ENCODE measurements at regions not wholly inside any gene's neighbourhood (a gene's known extent, or its start where the extent isn't known, plus 50 kb on each side); places are given as distances from the start of the nearest gene placed in this dataset.

DNA sequence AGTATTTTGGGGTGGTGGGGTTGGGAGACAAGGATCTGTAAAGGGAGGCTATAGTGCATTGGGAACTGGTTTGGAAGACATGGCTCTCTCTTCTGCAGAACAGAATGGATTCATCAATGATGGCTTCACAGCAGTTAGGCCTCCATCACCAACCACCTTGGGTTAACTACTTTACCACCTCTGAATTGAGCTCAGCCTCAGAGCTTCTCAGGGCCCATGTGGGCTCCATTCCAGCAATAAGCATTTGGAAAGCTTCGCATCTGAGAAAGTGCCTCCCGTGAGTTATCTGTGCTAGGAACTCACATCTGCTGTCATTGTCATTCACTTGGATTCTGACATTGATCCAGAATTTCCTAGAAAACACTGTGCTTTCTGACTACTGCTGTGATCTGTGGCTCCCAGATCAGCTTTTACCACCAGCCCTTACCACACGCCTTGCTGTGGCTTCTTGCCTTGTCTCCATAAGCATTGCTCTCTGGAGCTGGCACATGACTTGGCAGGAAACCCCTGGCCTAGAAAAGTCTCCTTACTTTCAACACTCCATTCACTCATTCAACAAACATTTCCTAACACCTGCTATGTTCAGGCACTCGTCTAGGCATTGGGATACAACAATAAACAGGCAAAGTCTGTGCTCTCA is 70.7 kb upstream of the ADO start:
- Histone ChIP-seq H3K9me3 (no peaks in the 10 kb centered on the region), H3K27me3 (no peaks in the 10 kb centered on the region), H3K4me3 (no peak overlapping the region), H3K27ac (no peak overlapping the region), H3K36me3 (no peaks in the 10 kb centered on the region), H3K4me1 (no peaks in the 10 kb centered on the region)
- intact Hi-C loops (cut with DNase I; ENCODE audit: low total_unique reads), result no loop called here
- DNase-seq (ENCODE audit: low spot score in 2 of 2), result no peak
- TF ChIP-seq, protein P1, sequence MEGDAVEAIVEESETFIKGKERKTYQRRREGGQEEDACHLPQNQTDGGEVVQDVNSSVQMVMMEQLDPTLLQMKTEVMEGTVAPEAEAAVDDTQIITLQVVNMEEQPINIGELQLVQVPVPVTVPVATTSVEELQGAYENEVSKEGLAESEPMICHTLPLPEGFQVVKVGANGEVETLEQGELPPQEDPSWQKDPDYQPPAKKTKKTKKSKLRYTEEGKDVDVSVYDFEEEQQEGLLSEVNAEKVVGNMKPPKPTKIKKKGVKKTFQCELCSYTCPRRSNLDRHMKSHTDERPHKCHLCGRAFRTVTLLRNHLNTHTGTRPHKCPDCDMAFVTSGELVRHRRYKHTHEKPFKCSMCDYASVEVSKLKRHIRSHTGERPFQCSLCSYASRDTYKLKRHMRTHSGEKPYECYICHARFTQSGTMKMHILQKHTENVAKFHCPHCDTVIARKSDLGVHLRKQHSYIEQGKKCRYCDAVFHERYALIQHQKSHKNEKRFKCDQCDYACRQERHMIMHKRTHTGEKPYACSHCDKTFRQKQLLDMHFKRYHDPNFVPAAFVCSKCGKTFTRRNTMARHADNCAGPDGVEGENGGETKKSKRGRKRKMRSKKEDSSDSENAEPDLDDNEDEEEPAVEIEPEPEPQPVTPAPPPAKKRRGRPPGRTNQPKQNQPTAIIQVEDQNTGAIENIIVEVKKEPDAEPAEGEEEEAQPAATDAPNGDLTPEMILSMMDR (IDR thresholded peaks at IDR 0.05), result no peak
- TF ChIP-seq POLR2A (IDR thresholded peaks at IDR 0.05) (no peak), POLR2AphosphoS5 (IDR thresholded peaks at IDR 0.05) (no peak)

GRCh38 chr10:62734781-62735463 is 69.6 kb upstream of the ADO start:
- H3K4me3 ChIP-seq, result no peak overlapping the region
- H3K27me3 ChIP-seq, result no peaks in the 10 kb centered on the region
- no peaks in the 10 kb centered on the region for H3K36me3 ChIP-seq
- intact Hi-C loops (cut with DNase I; ENCODE audit: low total_unique reads), result no loop called here
- DNase-seq (ENCODE audit: low spot score in 2 of 2), result no peak
- no peak overlapping the region for H3K27ac ChIP-seq
- H3K9me3 ChIP-seq, result no peaks in the 10 kb centered on the region
- H3K4me1 ChIP-seq, result no peaks in the 10 kb centered on the region
- TF ChIP-seq POLR2A (IDR thresholded peaks at IDR 0.05) (no peak), POLR2AphosphoS5 (IDR thresholded peaks at IDR 0.05) (no peak)
- TF ChIP-seq, protein P1 (IDR thresholded peaks at IDR 0.05), result no peak

- H3K27me3 ChIP-seq, result no peaks in the 10 kb centered on the region
- H3K27ac ChIP-seq, result no peak overlapping the region
- no peaks in the 10 kb centered on the region for H3K4me1 ChIP-seq
- H3K4me3 ChIP-seq, result no peak overlapping the region
- TF ChIP-seq, protein P1 (IDR thresholded peaks at IDR 0.05), result no peak
- TF ChIP-seq POLR2A (IDR thresholded peaks at IDR 0.05), result no peak
- TF ChIP-seq POLR2AphosphoS5 (IDR thresholded peaks at IDR 0.05), result no peak
- no peak for DNase-seq (ENCODE audit: low spot score in 2 of 2)
- intact Hi-C loops (cut with DNase I; ENCODE audit: low total_unique reads), result no loop called here
- no peaks in the 10 kb centered on the region for H3K36me3 ChIP-seq
- no peaks in the 10 kb centered on the region for H3K9me3 ChIP-seq
Observed at GRCh38 chr10:62735464-62736167, 68.9 kb upstream of the ADO start.

DNA sequence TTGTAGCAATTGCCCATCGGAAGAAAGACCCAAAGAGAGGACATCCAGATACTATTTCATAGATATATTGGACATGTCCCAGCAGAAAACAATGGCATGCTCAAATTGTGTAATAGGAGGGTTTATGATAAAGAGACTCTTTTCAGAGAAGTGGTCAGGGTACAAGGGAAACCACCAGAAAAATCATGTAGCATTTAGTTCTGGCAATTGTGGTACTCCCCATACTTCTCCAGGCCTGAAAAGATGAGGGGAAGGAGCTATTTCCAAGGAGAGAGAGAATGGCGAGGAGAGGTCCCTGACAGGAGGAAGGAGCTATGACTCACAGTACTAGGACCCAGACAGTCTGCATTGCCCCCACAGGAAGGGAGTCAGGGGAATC is 68.4 kb upstream of the ADO start:
- DNase-seq (ENCODE audit: low spot score in 2 of 2), result no peak
- Histone ChIP-seq H3K27ac (no peak overlapping the region), H3K4me3 (no peak overlapping the region), H3K4me1 (no peaks in the 10 kb centered on the region), H3K36me3 (no peaks in the 10 kb centered on the region), H3K27me3 (no peaks in the 10 kb centered on the region), H3K9me3 (no peaks in the 10 kb centered on the region)
- TF ChIP-seq POLR2A (IDR thresholded peaks at IDR 0.05), result no peak
- no peak for TF ChIP-seq POLR2AphosphoS5 (IDR thresholded peaks at IDR 0.05)
- TF ChIP-seq, protein P1 (IDR thresholded peaks at IDR 0.05), result no peak
- intact Hi-C loops (cut with DNase I; ENCODE audit: low total_unique reads), result no loop called here

- no peaks in the 10 kb centered on the region for H3K4me1 ChIP-seq
- H3K27me3 ChIP-seq, result no peaks in the 10 kb centered on the region
- no peak overlapping the region for H3K4me3 ChIP-seq
- H3K36me3 ChIP-seq, result no peaks in the 10 kb centered on the region
- no peaks in the 10 kb centered on the region for H3K9me3 ChIP-seq
- intact Hi-C loops (cut with DNase I; ENCODE audit: low total_unique reads), result no loop called here
- H3K27ac ChIP-seq, result no peak overlapping the region
- DNase-seq (ENCODE audit: low spot score in 2 of 2), result no peak
- TF ChIP-seq, protein P1 (IDR thresholded peaks at IDR 0.05), result no peak
- TF ChIP-seq POLR2AphosphoS5 (IDR thresholded peaks at IDR 0.05) (no peak), POLR2A (IDR thresholded peaks at IDR 0.05) (no peak)
Observed at GRCh38 chr10:62738916-62739315, 65.6 kb upstream of the ADO start.

Data from breast epithelium (tissue), 4 donors.